Midbrain (tissue), 1 donor: ENCODE measurements at regions not wholly inside any gene's neighbourhood (a gene's known extent, or its start where the extent isn't known, plus 50 kb on each side); places are given as distances from the start of the nearest gene placed in this dataset.

Experiments used
- DNase-seq: peaks from one replicate; lab custom pipeline; 2025; lab: John Stamatoyannopoulos, UW

GRCh38 chr15:47949815-47950214 is 171.0 kb upstream of the SLC24A5 start:
- no peak for DNase-seq

GRCh38 chr15:47950447-47950846 is 170.3 kb upstream of the SLC24A5 start:
- no peak for DNase-seq

GRCh38 chr15:47951781-47952180 is 169.0 kb upstream of the SLC24A5 start:
- no peak for DNase-seq

GRCh38 chr15:47954196-47954595 is 166.6 kb upstream of the SLC24A5 start:
- no peak for DNase-seq

GRCh38 chr15:47955021-47955420 is 165.8 kb upstream of the SLC24A5 start:
- no peak for DNase-seq

- no peak for DNase-seq
Observed at GRCh38 chr15:47959617-47960413, 161.0 kb upstream of the SLC24A5 start.

GRCh38 chr15:47961401-47962090 is 159.2 kb upstream of the SLC24A5 start:
- DNase-seq = no peak

GRCh38 chr15:47963265-47963664 is 157.5 kb upstream of the SLC24A5 start:
- no peak for DNase-seq

- no peak for DNase-seq
Observed at GRCh38 chr15:47964229-47964628, 156.6 kb upstream of the SLC24A5 start.

GRCh38 chr15:47965297-47965696 is 155.5 kb upstream of the SLC24A5 start:
- no peak for DNase-seq

GRCh38 chr15:47968593-47968992 is 152.2 kb upstream of the SLC24A5 start:
- DNase-seq = no peak

- DNase-seq = no peak
Observed at GRCh38 chr15:47971637-47972036, 149.2 kb upstream of the SLC24A5 start.

- DNase-seq = no peak
Observed at GRCh38 chr15:47972738-47973137, 148.1 kb upstream of the SLC24A5 start.

- no peak for DNase-seq
Observed at GRCh38 chr15:47974724-47975123, 146.1 kb upstream of the SLC24A5 start.

GRCh38 chr15:47975427-47975826 is 145.4 kb upstream of the SLC24A5 start:
- no peak for DNase-seq

GRCh38 chr15:47983533-47983932 is 137.3 kb upstream of the SLC24A5 start:
- no peak for DNase-seq

- no peak for DNase-seq
Observed at GRCh38 chr15:47985568-47985967, 135.2 kb upstream of the SLC24A5 start.

GRCh38 chr15:47987461-47987860 is 133.3 kb upstream of the SLC24A5 start:
- no peak for DNase-seq

- peak; percentile 70 for DNase-seq
Observed at GRCh38 chr15:47987908-47988532, 132.8 kb upstream of the SLC24A5 start.

GRCh38 chr15:47988564-47988963 is 132.2 kb upstream of the SLC24A5 start:
- no peak for DNase-seq

- DNase-seq = no peak
Observed at GRCh38 chr15:47990821-47991220, 130.0 kb upstream of the SLC24A5 start.

- DNase-seq = no peak
Observed at GRCh38 chr15:47991357-47991756, 129.4 kb upstream of the SLC24A5 start.

GRCh38 chr15:47993051-47993450 is 127.7 kb upstream of the SLC24A5 start:
- no peak for DNase-seq
